A673 (cell line): ENCODE measurements at regions not wholly inside any gene's neighbourhood (a gene's known extent, or its start where the extent isn't known, plus 50 kb on each side); places are given as distances from the start of the nearest gene placed in this dataset.

Experiments
- BruUV-seq: library from RNA; stranded (reverse); fragments of 400-500 nt; replicated peaks from 2 replicates; lab custom pipeline; 2021; lab: Mats Ljungman, UMichigan
- CTCF ChIA-PET: fragments of 300-600 bp; sonication (Branson Sonifier 250); formaldehyde crosslinking; loops from one replicate; lab custom pipeline; 2022; ENCODE audit warnings: antibody characterized with exemption; lab: Charles Lee
- POLR2A ChIA-PET: fragments of 300-600 bp; sonication (Branson Sonifier 250); formaldehyde crosslinking; loops from one replicate; lab custom pipeline; 2022; ENCODE audit warnings: antibody characterized with exemption; ENCODE audit not compliant: low non-redundant PET; lab: Charles Lee
- DNase-seq: peaks from one replicate; pipeline ENCODE4 v3.0.0-alpha.2; 2015; ENCODE audit warnings: low spot score
- H3K27ac ChIP-seq: fragments of 200-600 bp; sonication (generic); 2 replicates; pipeline ENCODE4 v1.5.1; 2016; ENCODE audit warnings: mixed run types, low read depth, mild to moderate bottlenecking, mixed read lengths, antibody characterized with exemption, low read length; ENCODE audit not compliant: poor library complexity, severe bottlenecking
- H3K27me3 ChIP-seq: fragments of 200-600 bp; sonication (generic); replicated peaks from 2 replicates; pipeline ENCODE4 v1.6.1; 2017; ENCODE audit warnings: mixed run types, low read depth, mild to moderate bottlenecking, mixed read lengths, antibody characterized with exemption, low read length; ENCODE audit not compliant: insufficient read depth, poor library complexity
- H3K36me3 ChIP-seq: fragments of 200-600 bp; sonication (generic); 2 replicates; pipeline ENCODE4 v1.6.1; 2016; ENCODE audit warnings: mixed run types, mild to moderate bottlenecking, mixed read lengths, antibody characterized with exemption, low read length; ENCODE audit not compliant: insufficient read depth, poor library complexity, severe bottlenecking
- H3K4me1 ChIP-seq: fragments of 200-600 bp; sonication (generic); 2 replicates; pipeline ENCODE4 v1.6.1; 2017; ENCODE audit warnings: mixed run types, mild to moderate bottlenecking, mixed read lengths, antibody characterized with exemption, low read length; ENCODE audit not compliant: insufficient read depth, poor library complexity, severe bottlenecking
- H3K4me3 ChIP-seq: fragments of 200-600 bp; sonication (generic); 2 replicates; pipeline ENCODE4 v1.5.1; 2016; ENCODE audit warnings: low read depth, mixed run types, mild to moderate bottlenecking, mixed read lengths, low read length; ENCODE audit not compliant: poor library complexity, severe bottlenecking
- H3K9me3 ChIP-seq: fragments of 200-600 bp; sonication (generic); 2 replicates; pipeline ENCODE4 v1.6.1; 2016; ENCODE audit warnings: mixed run types, low read depth, mild to moderate bottlenecking, mixed read lengths, antibody characterized with exemption, low read length; ENCODE audit not compliant: poor library complexity, severe bottlenecking
- CTCF ChIP-seq: fragments of 300-800, 200-600 bp; sonication (generic); conservative IDR thresholded peaks from 2 replicates; pipeline ENCODE4 v1.5.1; 2017; ENCODE audit warnings: low read depth, mild to moderate bottlenecking, antibody characterized with exemption, low read length, moderate library complexity, mixed read lengths
- EZH2 ChIP-seq: fragments of 200-600 bp; sonication (generic); IDR thresholded peaks from 2 replicates; pipeline ENCODE4 v1.6.1; 2017; ENCODE audit warnings: borderline replicate concordance, low read depth, mild to moderate bottlenecking, mixed read lengths, antibody characterized with exemption, low read length; ENCODE audit not compliant: poor library complexity, severe bottlenecking
- intact Hi-C: fragments of 100-400 bp; cut with micrococcal nuclease; formaldehyde crosslinking; loops from one replicate; pipeline ENCODE4 v1.10.0; 2022; ENCODE audit not compliant: unreplicated experiment

GRCh38 chr11:22042081-22042480, 150.8 kb upstream of the ANO5 start:
- H3K9me3 ChIP-seq: no peaks in the 10 kb centered on the region
- DNase-seq: no peak
- no peak overlapping the region for H3K4me3 ChIP-seq
- no peaks in the 10 kb centered on the region for H3K4me1 ChIP-seq
- H3K36me3 ChIP-seq: no peaks in the 10 kb centered on the region
- H3K27me3 ChIP-seq: no peaks in the 10 kb centered on the region
- TF ChIP-seq EZH2: no peak
- no peak for TF ChIP-seq CTCF
- H3K27ac ChIP-seq: no peak overlapping the region
- ChIA-PET CTCF (no interaction called here), POLR2A (no interaction called here)
- intact Hi-C loops: no loop called here
- no TSS peak for BruUV-seq

GRCh38 chr11:22044126-22044525, 148.8 kb upstream of the ANO5 start:
- Histone ChIP-seq H3K36me3 (no peaks in the 10 kb centered on the region), H3K4me1 (no peaks in the 10 kb centered on the region), H3K4me3 (no peak overlapping the region), H3K9me3 (no peaks in the 10 kb centered on the region), H3K27me3 (no peaks in the 10 kb centered on the region), H3K27ac (no peak overlapping the region)
- no TSS peak for BruUV-seq
- CTCF ChIA-PET: no interaction called here
- DNase-seq: no peak
- intact Hi-C loops: no loop called here
- TF ChIP-seq EZH2 (no peak), CTCF (no peak)
- POLR2A ChIA-PET: no interaction called here

- Histone ChIP-seq H3K4me1 (no peaks in the 10 kb centered on the region), H3K4me3 (no peak overlapping the region), H3K27me3 (no peaks in the 10 kb centered on the region), H3K9me3 (no peaks in the 10 kb centered on the region), H3K36me3 (no peaks in the 10 kb centered on the region), H3K27ac (no peak overlapping the region)
- TF ChIP-seq CTCF (no peak), EZH2 (no peak)
- ChIA-PET CTCF (no interaction called here), POLR2A (no interaction called here)
- intact Hi-C loops: no loop called here
- DNase-seq: no peak
- BruUV-seq: no TSS peak
These were observed 143.6 kb upstream of the ANO5 start for GRCh38 chr11:22049276-22049675.
